K562 (cell line): ENCODE measurements at regions not wholly inside any gene's neighbourhood (a gene's known extent, or its start where the extent isn't known, plus 50 kb on each side); places are given as distances from the start of the nearest gene placed in this dataset.

Experiments
- ATAC-seq: fragments of 200-7000 bp; cut with Tn5 transposase; 3 replicates; pipeline ENCODE4 v1.9.1; 2020; ENCODE audit warnings: moderate library complexity
- BruUV-seq: library from RNA; stranded (reverse); fragments of 400-500 nt; replicated peaks from 2 replicates; lab custom pipeline; 2021; lab: Mats Ljungman, UMichigan
- CTCF ChIA-PET: fragments of 300-600 bp; formaldehyde crosslinking; extraction: SDS; loops from one replicate; lab custom pipeline; 2021; ENCODE audit warnings: low intra/inter-chr PET ratio; lab: Yijun Ruan, JAX
- POLR2A ChIA-PET: fragments of 300-600, 350-650 bp; sonication (Branson Sonifier 250); formaldehyde crosslinking; extraction: SDS; loops from one replicate; lab custom pipeline; 2021; ENCODE audit warnings: antibody characterized with exemption, inconsistent platforms; lab: Yijun Ruan, JAX
- DNase-seq, 4 experiments: peaks; one replicate each; pipeline versions ENCODE4 v3.0.0 to v3.0.0-alpha.2; 2011 to 2018; ENCODE audit warnings: low spot score in 3 of 4, mixed read lengths in 3 of 4; ENCODE audit errors: extremely low read depth in 1 of 4
- FAIRE-seq: peaks from 2 replicates; lab custom pipeline; 2011; peaks lifted over from hg19 to GRCh38; lab: Jason Lieb, UNC
- H2AFZ ChIP-seq: 2 replicates; pipeline ENCODE4 v1.6.0; 2011; ENCODE audit warnings: low read depth, low read length, control low read depth, inconsistent platforms
- H3K27ac ChIP-seq: fragments of 200-600 bp; 3 replicates; pipeline ENCODE4 v1.8.0; 2011; ENCODE audit warnings: low read depth, mild to moderate bottlenecking, control low read depth, inconsistent platforms, low read length, moderate library complexity, mixed read lengths; ENCODE audit errors: extremely low read depth
- H3K27me3 ChIP-seq, 2 experiments: fragments of 300-600 bp in 1 of 2; 2 replicates in 1 of 2; 3 replicates in 1 of 2; pipeline versions ENCODE4 v1.6.0 to v1.8.0; 2011; ENCODE audit warnings: inconsistent platforms in 2 of 2, low read length in 2 of 2, mild to moderate bottlenecking in 1 of 2, mixed read lengths in 1 of 2, moderate library complexity in 1 of 2; ENCODE audit not compliant: control insufficient read depth in 2 of 2, insufficient read depth in 2 of 2
- H3K36me3 ChIP-seq: fragments of 300-600 bp; 3 replicates; pipeline ENCODE4 v1.8.0; 2011; ENCODE audit warnings: mild to moderate bottlenecking, low read length, inconsistent platforms; ENCODE audit not compliant: control insufficient read depth, insufficient read depth
- H3K4me1 ChIP-seq, 2 experiments: fragments of 200-600 bp in 1 of 2; replicated peaks in 1 of 2; 2 replicates in 1 of 2; 3 replicates in 1 of 2; pipeline versions ENCODE4 v1.5.1 to v1.8.0; 2011; ENCODE audit warnings: inconsistent platforms in 2 of 2, low read length in 2 of 2, mild to moderate bottlenecking in 1 of 2, mixed read lengths in 1 of 2, moderate library complexity in 1 of 2; ENCODE audit not compliant: control insufficient read depth in 2 of 2, insufficient read depth in 2 of 2
- H3K4me2 ChIP-seq: 2 replicates; pipeline ENCODE4 v1.6.1; 2011; ENCODE audit warnings: low read length, control low read depth, inconsistent platforms, mixed read lengths; ENCODE audit not compliant: insufficient read depth
- H3K4me3 ChIP-seq: fragments of 200-600 bp; sonication (generic), shearing (Covaris generic); 2 replicates; pipeline ENCODE4 v1.5.1; 2016; ENCODE audit warnings: control low read depth, inconsistent platforms
- H3K79me2 ChIP-seq: fragments of 200-600 bp; 3 replicates; pipeline ENCODE4 v1.8.0; 2011; ENCODE audit warnings: low read length, inconsistent platforms; ENCODE audit not compliant: control insufficient read depth, insufficient read depth
- H3K9ac ChIP-seq, 2 experiments: 2 replicates each; pipeline versions ENCODE4 v1.6.0 to v1.6.1; 2011; ENCODE audit warnings: low read depth in 2 of 2, low read length in 2 of 2, control low read depth in 1 of 2, inconsistent platforms in 1 of 2, mild to moderate bottlenecking in 1 of 2, mixed read lengths in 1 of 2; ENCODE audit not compliant: insufficient read depth in 1 of 2
- H3K9me1 ChIP-seq: one replicate; pipeline ENCODE4 v1.6.0; 2011; ENCODE audit warnings: inconsistent platforms, mild to moderate bottlenecking, low read length, moderate library complexity; ENCODE audit not compliant: control insufficient read depth, insufficient read depth
- H3K9me3 ChIP-seq: replicated peaks from 2 replicates; pipeline ENCODE4 v1.5.1; 2011; ENCODE audit warnings: low read depth, low read length, inconsistent platforms; ENCODE audit not compliant: control insufficient read depth, insufficient read depth
- H4K20me1 ChIP-seq: replicated peaks from 2 replicates; pipeline ENCODE4 v1.6.1; 2011; ENCODE audit warnings: low read length, inconsistent platforms, mixed read lengths; ENCODE audit not compliant: control insufficient read depth, insufficient read depth
- EP400 ChIP-seq: fragments of 450-650 bp; IDR thresholded peaks from 2 replicates; pipeline ENCODE4 v1.6.1; 2017; ENCODE audit warnings: antibody characterized with exemption, mild to moderate bottlenecking, moderate library complexity
- MTA2 ChIP-seq: fragments of 450-650 bp; IDR thresholded peaks from 2 replicates; pipeline ENCODE4 v1.6.1; 2016; ENCODE audit warnings: low read depth
- NFIX ChIP-seq: fragments of 250-450 bp; sonication (Bioruptor Pico); IDR thresholded peaks from 2 replicates; pipeline ENCODE4 v1.4.0; 2020; ENCODE audit warnings: low read depth, mild to moderate bottlenecking, moderate library complexity
- POLR3A ChIP-seq: IDR thresholded peaks from 2 replicates; pipeline ENCODE4 v1.6.1; 2011; ENCODE audit warnings: borderline replicate concordance, mild to moderate bottlenecking, moderate library complexity; ENCODE audit not compliant: insufficient read length, insufficient read depth; ENCODE audit errors: extremely low read depth
- PRPF4 ChIP-seq: fragments of 200-400 bp; formaldehyde crosslinking; IDR thresholded peaks from one replicate; pipeline ENCODE4 v1.6.1; 2017; ENCODE audit warnings: low read length, low read depth, mild to moderate bottlenecking; ENCODE audit not compliant: insufficient read depth, poor library complexity, severe bottlenecking
- SP1 ChIP-seq: sonication (generic); formaldehyde crosslinking; IDR thresholded peaks from 2 replicates; pipeline ENCODE4 v1.8.1; 2022; ENCODE audit warnings: mild to moderate bottlenecking, missing genetic modification reagents
- SRSF3 ChIP-seq: fragments of 200-400 bp; formaldehyde crosslinking; IDR thresholded peaks from 2 replicates; pipeline ENCODE4 v1.6.1; 2016; ENCODE audit warnings: mild to moderate bottlenecking, low read length, moderate library complexity; ENCODE audit not compliant: insufficient read depth
- ZNF24 ChIP-seq: fragments of 450-650 bp; IDR thresholded peaks from 2 replicates; pipeline ENCODE4 v1.6.1; 2016
- ZNF354B ChIP-seq: fragments of 250-450 bp; sonication (Bioruptor Pico); IDR thresholded peaks from 2 replicates; pipeline ENCODE4 v1.4.0; 2020
- ZNF41 ChIP-seq: fragments of 250-450 bp; sonication (Bioruptor Pico); conservative IDR thresholded peaks from 2 replicates; pipeline ENCODE4 v1.4.0; 2020; ENCODE audit warnings: mild to moderate bottlenecking
- ZNF589 ChIP-seq: fragments of 200-800 bp; sonication (Bioruptor generic); IDR thresholded peaks from 2 replicates; pipeline ENCODE4 v1.6.1; 2016; ENCODE audit warnings: low read depth, missing genetic modification characterization, missing compliant biosample characterization
- ZNF76 ChIP-seq: fragments of 250-450 bp; sonication (Bioruptor Pico); IDR thresholded peaks from 2 replicates; pipeline ENCODE4 v1.4.0; 2020; ENCODE audit warnings: mild to moderate bottlenecking, moderate library complexity, borderline replicate concordance
- WGBS: fragments of 100-300 bp; shearing (Covaris generic); methylation state at CpG from one replicate; pipeline ENCODE4 v1.1.6; 2016; ENCODE audit warnings: low coverage, mixed read lengths; ENCODE audit not compliant: insufficient coverage; ENCODE audit errors: missing lambda C conversion rate; 5-methylcytosine and 5-hydroxymethylcytosine counted together
- in situ Hi-C: fragments of 300-500 bp; cut with MboI; formaldehyde crosslinking; loops from 4 replicates; pipeline ENCODE4 v1.15.0; 2018; ENCODE audit warnings: inconsistent platforms, mixed read lengths
- intact Hi-C: fragments of 100-400 bp; cut with micrococcal nuclease; formaldehyde crosslinking; loops from 2 replicates; pipeline ENCODE4 v1.14.2; 2022
- TF ChIP-seq, protein P1 (sequence below): sonication (generic); formaldehyde crosslinking; IDR thresholded peaks from 2 replicates; pipeline ENCODE4 v1.8.0; 2022; ENCODE audit warnings: mild to moderate bottlenecking, missing genetic modification reagents
- TF ChIP-seq, protein P2 (sequence below): fragments of 200-800 bp; sonication (Bioruptor generic); IDR thresholded peaks from 2 replicates; pipeline ENCODE4 v1.6.1; 2017; ENCODE audit warnings: missing genetic modification characterization, missing compliant biosample characterization

DNA sequence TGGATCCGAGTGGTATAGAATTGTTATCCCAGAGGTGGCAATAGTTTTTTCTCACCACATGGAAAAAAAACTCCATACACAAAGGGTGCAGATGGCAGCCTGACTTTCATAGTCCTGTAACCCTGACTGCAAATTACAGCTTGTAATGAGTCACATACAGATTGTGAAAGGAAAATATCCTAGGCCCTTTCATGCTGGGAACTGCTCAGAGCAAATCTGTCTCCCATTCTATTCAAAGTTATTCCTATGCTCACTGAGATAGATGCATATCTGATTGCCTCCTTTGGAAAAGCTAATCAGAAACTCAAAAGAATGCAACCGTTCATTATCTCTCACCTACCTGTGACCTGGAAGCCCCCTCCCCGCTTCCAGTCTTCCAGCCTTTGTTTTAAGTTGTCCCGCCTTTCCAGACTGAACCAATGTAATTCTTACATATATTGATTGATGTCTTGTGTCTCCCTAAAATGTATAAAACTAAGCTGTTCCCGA, 108.7 kb upstream of the MAP3K4 start:
- in situ Hi-C loops = no loop called here
- Histone ChIP-seq H3K79me2 (no peaks in the 10 kb centered on the region), H4K20me1 (no peaks in the 10 kb centered on the region), H3K4me1 (no peaks in the 10 kb centered on the region), H2AFZ (no peak overlapping the region), H3K27me3 (no peaks in the 10 kb centered on the region), H3K9me3 (no peaks in the 10 kb centered on the region), H3K9ac (no peak overlapping the region), H3K4me3 (no peak overlapping the region), H3K4me2 (no peak overlapping the region), H3K9me1 (no peaks in the 10 kb centered on the region), H3K36me3 (no peaks in the 10 kb centered on the region), H3K27ac (no peak overlapping the region)
- no TSS peak for BruUV-seq
- intact Hi-C loops = no loop called here
- FAIRE-seq (no peak), ATAC-seq (no peak), DNase-seq (no peak)
- POLR2A ChIA-PET = no interaction called here
- 32% methylated on average over 5 of the region's 5 CpGs for WGBS
- TF ChIP-seq ZNF589 (CRISPR knock-in tag) (no peak), ZNF354B (no peak), ZNF41 (CRISPR knock-in tag) (no peak), ZNF24 (no peak), SRSF3 (no peak), NFIX (CRISPR knock-in tag) (no peak), SP1 (CRISPR knock-in tag) (no peak), MTA2 (no peak), ZNF76 (no peak), EP400 (no peak), PRPF4 (no peak), POLR3A (no peak)
- TF ChIP-seq, protein P1, sequence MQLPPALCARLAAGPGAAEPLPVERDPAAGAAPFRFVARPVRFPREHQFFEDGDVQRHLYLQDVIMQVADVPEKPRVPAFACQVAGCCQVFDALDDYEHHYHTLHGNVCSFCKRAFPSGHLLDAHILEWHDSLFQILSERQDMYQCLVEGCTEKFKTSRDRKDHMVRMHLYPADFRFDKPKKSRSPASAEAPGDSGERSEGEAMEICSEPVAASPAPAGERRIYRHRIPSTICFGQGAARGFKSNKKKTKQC (CRISPR knock-in tag) = no peak
- TF ChIP-seq, protein P2, sequence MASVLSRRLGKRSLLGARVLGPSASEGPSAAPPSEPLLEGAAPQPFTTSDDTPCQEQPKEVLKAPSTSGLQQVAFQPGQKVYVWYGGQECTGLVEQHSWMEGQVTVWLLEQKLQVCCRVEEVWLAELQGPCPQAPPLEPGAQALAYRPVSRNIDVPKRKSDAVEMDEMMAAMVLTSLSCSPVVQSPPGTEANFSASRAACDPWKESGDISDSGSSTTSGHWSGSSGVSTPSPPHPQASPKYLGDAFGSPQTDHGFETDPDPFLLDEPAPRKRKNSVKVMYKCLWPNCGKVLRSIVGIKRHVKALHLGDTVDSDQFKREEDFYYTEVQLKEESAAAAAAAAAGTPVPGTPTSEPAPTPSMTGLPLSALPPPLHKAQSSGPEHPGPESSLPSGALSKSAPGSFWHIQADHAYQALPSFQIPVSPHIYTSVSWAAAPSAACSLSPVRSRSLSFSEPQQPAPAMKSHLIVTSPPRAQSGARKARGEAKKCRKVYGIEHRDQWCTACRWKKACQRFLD = no peak
- CTCF ChIA-PET = no interaction called here
